Endothelial cell of umbilical vein (primary cell): ENCODE measurements at regions not wholly inside any gene's neighbourhood (a gene's known extent, or its start where the extent isn't known, plus 50 kb on each side); places are given as distances from the start of the nearest gene placed in this dataset.

Source experiments
- BruUV-seq: library from RNA; stranded (reverse); fragments of 400-500 nt; replicated peaks from 2 replicates; lab custom pipeline; 2021; lab: Mats Ljungman, UMichigan
- CTCF ChIA-PET: fragments of 300-600, 350-600 bp; sonication (Branson Sonifier 250); formaldehyde crosslinking; loops from one replicate; lab custom pipeline; 2021; ENCODE audit warnings: antibody characterized with exemption, inconsistent platforms; lab: Charles Lee
- POLR2A ChIA-PET: fragments of 300-600, 350-600 bp; sonication (Branson Sonifier 250); formaldehyde crosslinking; loops from one replicate; lab custom pipeline; 2021; ENCODE audit warnings: antibody characterized with exemption, inconsistent platforms; lab: Charles Lee
- DNase-seq: peaks from one replicate; pipeline ENCODE4 v3.0.0-alpha.2; 2011; ENCODE audit warnings: low read depth, low spot score
- FAIRE-seq: peaks from 2 replicates; lab custom pipeline; 2011; peaks lifted over from hg19 to GRCh38; lab: Jason Lieb, UNC
- H2AFZ ChIP-seq: 2 replicates; pipeline ENCODE4 v1.6.0; 2012; ENCODE audit warnings: low read depth, low read length, control low read depth, inconsistent platforms
- H3K27ac ChIP-seq: 2 replicates; pipeline ENCODE4 v1.5.1; 2011; ENCODE audit warnings: low read depth, mild to moderate bottlenecking, control low read depth, low read length, moderate library complexity; ENCODE audit not compliant: insufficient read depth
- H3K27me3 ChIP-seq, 2 experiments: 2 replicates each; pipeline versions ENCODE4 v1.6.0 to v1.6.1; 2011; ENCODE audit warnings: low read length in 2 of 2, mixed read lengths in 1 of 2; ENCODE audit not compliant: control insufficient read depth in 2 of 2, insufficient read depth in 2 of 2
- H3K36me3 ChIP-seq, 2 experiments: 2 replicates in 1 of 2; 3 replicates in 1 of 2; pipeline ENCODE4 v1.5.1; 2011; ENCODE audit warnings: low read length in 2 of 2, mild to moderate bottlenecking in 1 of 2, moderate library complexity in 1 of 2; ENCODE audit not compliant: control insufficient read depth in 2 of 2, insufficient read depth in 2 of 2; ENCODE audit errors: extremely low read depth in 1 of 2
- H3K4me1 ChIP-seq: 3 replicates; pipeline ENCODE4 v1.5.1; 2011; ENCODE audit warnings: mild to moderate bottlenecking, low read length; ENCODE audit not compliant: control insufficient read depth, insufficient read depth; ENCODE audit errors: extremely low read depth
- H3K4me2 ChIP-seq: 2 replicates; pipeline ENCODE4 v1.6.1; 2011; ENCODE audit warnings: low read length, control low read depth, mixed read lengths; ENCODE audit not compliant: insufficient read depth
- H3K4me3 ChIP-seq, 3 experiments: fragments of 200-600 bp in 1 of 3; sonication (generic), shearing (Covaris generic) in 1 of 3; replicated peaks in 1 of 3; 2 replicates each; pipeline ENCODE4 v1.5.1; 2011 to 2016; ENCODE audit warnings: control low read depth in 3 of 3, low read length in 3 of 3, mild to moderate bottlenecking in 2 of 3, inconsistent platforms in 1 of 3, low read depth in 1 of 3, moderate library complexity in 1 of 3; ENCODE audit not compliant: insufficient read depth in 1 of 3
- H3K79me2 ChIP-seq: 2 replicates; pipeline ENCODE4 v1.6.0; 2012; ENCODE audit warnings: low read length, inconsistent platforms; ENCODE audit not compliant: control insufficient read depth, insufficient read depth
- H3K9ac ChIP-seq: replicated peaks from 2 replicates; pipeline ENCODE3; 2011; ENCODE audit warnings: low read length, control low read depth; ENCODE audit not compliant: insufficient read depth; ENCODE audit errors: extremely low read depth
- H3K9me1 ChIP-seq: replicated peaks from 3 replicates; pipeline ENCODE4 v1.6.0; 2011; ENCODE audit warnings: mild to moderate bottlenecking, low read length; ENCODE audit not compliant: control insufficient read depth, insufficient read depth; ENCODE audit errors: extremely low read depth
- H3K9me3 ChIP-seq: replicated peaks from 2 replicates; pipeline ENCODE4 v1.5.1; 2012; ENCODE audit warnings: low read length, inconsistent platforms; ENCODE audit not compliant: control insufficient read depth, insufficient read depth
- H4K20me1 ChIP-seq: replicated peaks from 2 replicates; pipeline ENCODE3; 2011; ENCODE audit warnings: mild to moderate bottlenecking, low read length; ENCODE audit not compliant: control insufficient read depth, insufficient read depth; ENCODE audit errors: extremely low read depth
- EZH2 ChIP-seq: IDR thresholded peaks from 2 replicates; pipeline ENCODE4 v1.6.1; 2012; ENCODE audit warnings: borderline replicate concordance, low read depth, mild to moderate bottlenecking, moderate library complexity, low read length, inconsistent platforms; ENCODE audit not compliant: severe bottlenecking
- FOS ChIP-seq: IDR thresholded peaks from 2 replicates; pipeline ENCODE4 v1.6.1; 2011; ENCODE audit warnings: mild to moderate bottlenecking, low read length, moderate library complexity, borderline replicate concordance; ENCODE audit not compliant: insufficient read depth
- GATA2 ChIP-seq: IDR thresholded peaks from 2 replicates; pipeline ENCODE4 v1.7.0; 2011; ENCODE audit warnings: low read depth, mild to moderate bottlenecking, moderate library complexity, mixed read lengths, low read length; ENCODE audit not compliant: insufficient read length, insufficient read depth
- JUN ChIP-seq: IDR thresholded peaks from 2 replicates; pipeline ENCODE4 v1.6.1; 2011; ENCODE audit warnings: borderline replicate concordance, low read depth; ENCODE audit not compliant: insufficient read length, insufficient read depth
- dilution Hi-C: fragments of 300-500 bp; cut with MboI; formaldehyde crosslinking; loops from one replicate; pipeline ENCODE4 v1.15.0; 2019; ENCODE audit warnings: low sequenced_read_pairs; ENCODE audit not compliant: extremely low pct_ligation_motif_present
- intact Hi-C: fragments of 100-400 bp; cut with micrococcal nuclease; formaldehyde crosslinking; loops from one replicate; pipeline ENCODE4 v1.10.0; 2022
- TF ChIP-seq, protein P1 (sequence below): IDR thresholded peaks from 2 replicates; pipeline ENCODE4 v1.6.1; 2011; ENCODE audit not compliant: insufficient read depth, insufficient read length

DNA sequence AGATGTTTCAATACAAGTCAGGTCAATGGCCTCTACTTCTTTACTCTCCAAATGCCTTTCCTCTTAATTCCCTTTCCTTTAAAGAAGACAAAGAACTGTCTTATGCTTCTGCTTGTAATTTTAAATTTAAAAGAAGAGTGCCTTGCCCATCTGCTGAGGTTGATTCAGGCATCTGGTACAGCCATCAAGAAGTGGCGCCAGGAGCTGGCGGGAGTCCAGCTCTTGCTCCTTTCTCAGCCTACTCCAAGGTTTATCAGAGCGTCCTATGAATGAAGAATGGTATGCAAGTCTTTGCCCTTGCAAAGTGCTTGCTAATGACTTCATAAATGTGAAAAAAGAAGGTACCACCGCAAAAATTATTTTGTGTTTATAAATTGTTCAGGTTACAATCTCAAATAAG lies 294.6 kb upstream of the TGFBR2 start:
- FAIRE-seq, result no peak

DNA sequence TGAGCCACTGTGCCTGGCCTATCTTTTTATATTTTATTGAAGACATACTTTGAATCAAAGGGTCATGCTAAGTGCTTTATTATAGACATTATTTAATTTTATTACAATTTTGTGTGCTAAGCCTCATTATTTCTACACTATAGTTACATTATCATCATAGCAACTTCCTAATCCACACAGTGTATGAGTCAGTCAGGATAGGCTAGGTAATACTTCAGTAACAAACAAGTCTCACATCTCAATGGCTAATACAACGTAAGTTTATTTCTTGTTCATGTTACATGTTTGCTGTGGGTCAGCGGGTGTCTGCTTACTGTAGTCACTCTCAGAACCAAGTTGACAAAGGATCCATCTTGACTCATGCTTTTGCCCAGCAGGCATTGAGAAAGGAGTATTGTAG lies 292.6 kb upstream of the TGFBR2 start:
- H3K4me1 ChIP-seq, result no peaks in the 10 kb centered on the region
- H4K20me1 ChIP-seq, result no peaks in the 10 kb centered on the region
- FAIRE-seq, result no peak
- no peaks in the 10 kb centered on the region for H3K36me3 ChIP-seq
- H3K9me1 ChIP-seq, result no peaks in the 10 kb centered on the region
- no peak overlapping the region for H3K9ac ChIP-seq
- no peaks in the 10 kb centered on the region for H3K9me3 ChIP-seq
- intact Hi-C loops (no loop called here), dilution Hi-C loops (no loop called here)
- H3K4me2 ChIP-seq, result no peak overlapping the region
- POLR2A ChIA-PET, result no interaction called here
- H3K27me3 ChIP-seq, result no peaks in the 10 kb centered on the region
- no TSS peak for BruUV-seq
- TF ChIP-seq GATA2 (no peak), JUN (no peak), EZH2 (no peak), FOS (no peak)
- TF ChIP-seq, protein P1, sequence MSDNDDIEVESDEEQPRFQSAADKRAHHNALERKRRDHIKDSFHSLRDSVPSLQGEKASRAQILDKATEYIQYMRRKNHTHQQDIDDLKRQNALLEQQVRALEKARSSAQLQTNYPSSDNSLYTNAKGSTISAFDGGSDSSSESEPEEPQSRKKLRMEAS, result no peak
- H3K4me3 ChIP-seq, result no peak overlapping the region
- H2AFZ ChIP-seq, result no peak overlapping the region
- H3K79me2 ChIP-seq, result no peaks in the 10 kb centered on the region
- DNase-seq, result no peak
- H3K27ac ChIP-seq, result no peak overlapping the region
- CTCF ChIA-PET, result no interaction called here

More for the DNA sequence above, 294.6 kb upstream of the TGFBR2 start:
- Histone ChIP-seq H3K4me3 (no peak overlapping the region), H3K79me2 (no peaks in the 10 kb centered on the region), H3K9me1 (no peaks in the 10 kb centered on the region), H2AFZ (no peak overlapping the region), H3K36me3 (no peaks in the 10 kb centered on the region), H3K27ac (no peak overlapping the region), H3K27me3 (no peaks in the 10 kb centered on the region), H3K4me2 (no peak overlapping the region), H3K4me1 (no peaks in the 10 kb centered on the region), H4K20me1 (no peaks in the 10 kb centered on the region), H3K9me3 (no peaks in the 10 kb centered on the region), H3K9ac (no peak overlapping the region)
- ChIA-PET POLR2A (no interaction called here), CTCF (interaction anchor here (1.2 to 1.5 kb wide), 2 partner anchors 13 to 36 kb away, joined by 3 to 5 read pairs; no protein-coding TSS in a partner anchor)
- TF ChIP-seq JUN (no peak), EZH2 (no peak)
- DNase-seq, result no peak
- BruUV-seq, result no TSS peak
- intact Hi-C loops, result no loop called here
- dilution Hi-C loops, result no loop called here
